SK-N-SH treated with all-trans-retinoic acid at 6 μM for 48 hours (cell line): ENCODE measurements at regions not wholly inside any gene's neighbourhood (a gene's known extent, or its start where the extent isn't known, plus 50 kb on each side); places are given as distances from the start of the nearest gene placed in this dataset.

Source experiments
- ATAC-seq: fragments of 200-7000 bp; cut with Tn5 transposase; 3 replicates; pipeline ENCODE4 v1.9.1; 2020; ENCODE audit warnings: mild to moderate bottlenecking, moderate library complexity
- ARNTL ChIP-seq: fragments of 450-650 bp; formaldehyde crosslinking; IDR thresholded peaks from 2 replicates; pipeline ENCODE4 v1.5.0; 2020; ENCODE audit warnings: low read depth, mild to moderate bottlenecking, moderate library complexity, borderline replicate concordance
- BACH2 ChIP-seq: fragments of 250-450 bp; sonication (Bioruptor Pico); IDR thresholded peaks from 2 replicates; pipeline ENCODE4 v1.9.0; 2021; ENCODE audit warnings: mild to moderate bottlenecking, borderline replicate concordance
- CREB5 ChIP-seq: fragments of 250-450 bp; sonication (Bioruptor Pico); IDR thresholded peaks from 2 replicates; pipeline ENCODE4 v1.5.1; 2020; ENCODE audit warnings: low read depth, mild to moderate bottlenecking, moderate library complexity
- CSRNP3 ChIP-seq: fragments of 250-450 bp; sonication (Bioruptor Pico); IDR thresholded peaks from 2 replicates; pipeline ENCODE4 v1.5.1; 2021; ENCODE audit warnings: mild to moderate bottlenecking, moderate library complexity
- ESRRG ChIP-seq: fragments of 250-450 bp; sonication (Bioruptor Pico); IDR thresholded peaks from 2 replicates; pipeline ENCODE4 v1.6.1; 2021; ENCODE audit warnings: mild to moderate bottlenecking
- GLIS3 ChIP-seq: fragments of 250-450 bp; sonication (Bioruptor Pico); IDR thresholded peaks from 2 replicates; pipeline ENCODE4 v1.5.0; 2020; ENCODE audit warnings: mild to moderate bottlenecking, moderate library complexity
- ISL1 ChIP-seq: fragments of 250-450 bp; sonication (Bioruptor Pico); IDR thresholded peaks from 2 replicates; pipeline ENCODE4 v2.1.2; 2022; ENCODE audit warnings: mild to moderate bottlenecking, moderate library complexity
- OSR1 ChIP-seq: fragments of 250-450 bp; sonication (Bioruptor Pico); IDR thresholded peaks from 2 replicates; pipeline ENCODE4 v1.8.0; 2022; ENCODE audit warnings: moderate library complexity, mild to moderate bottlenecking, inconsistent platforms
- PATZ1 ChIP-seq: fragments of 250-450 bp; sonication (Bioruptor Pico); IDR thresholded peaks from 2 replicates; pipeline ENCODE4 v1.8.0; 2020; ENCODE audit warnings: mild to moderate bottlenecking, moderate library complexity, borderline replicate concordance
- POU6F1 ChIP-seq: fragments of 250-450 bp; sonication (Bioruptor Pico); IDR thresholded peaks from 2 replicates; pipeline ENCODE4 v1.8.0; 2021; ENCODE audit warnings: low read depth, mild to moderate bottlenecking, moderate library complexity, borderline replicate concordance
- PPARA ChIP-seq: fragments of 250-450 bp; sonication (Bioruptor Pico); IDR thresholded peaks from 2 replicates; pipeline ENCODE4 v1.5.0; 2020; ENCODE audit warnings: mild to moderate bottlenecking, borderline replicate concordance
- RARB ChIP-seq: fragments of 250-450 bp; sonication (Bioruptor Pico); IDR thresholded peaks from 2 replicates; pipeline ENCODE4 v1.8.0; 2021; ENCODE audit warnings: mild to moderate bottlenecking, moderate library complexity
- SNAI2 ChIP-seq: fragments of 250-450 bp; sonication (Bioruptor Pico); IDR thresholded peaks from 2 replicates; pipeline ENCODE4 v1.5.0; 2020; ENCODE audit warnings: mild to moderate bottlenecking, moderate library complexity
- TCF4 ChIP-seq: fragments of 250-450 bp; sonication (Bioruptor Pico); IDR thresholded peaks from 2 replicates; pipeline ENCODE4 v1.8.0; 2021; ENCODE audit warnings: mild to moderate bottlenecking, moderate library complexity, borderline replicate concordance
- TOX ChIP-seq: fragments of 250-450 bp; sonication (Bioruptor Pico); IDR thresholded peaks from 2 replicates; pipeline ENCODE4 v1.8.0; 2021; ENCODE audit warnings: mild to moderate bottlenecking, moderate library complexity, borderline replicate concordance
- TSHZ2 ChIP-seq: fragments of 250-450 bp; sonication (Bioruptor Pico); IDR thresholded peaks from 2 replicates; pipeline ENCODE4 v1.5.0; 2020; ENCODE audit warnings: mild to moderate bottlenecking, moderate library complexity
- ZC3H10 ChIP-seq: fragments of 250-450 bp; sonication (Bioruptor Pico); IDR thresholded peaks from 2 replicates; pipeline ENCODE4 v1.5.1; 2021; ENCODE audit warnings: mild to moderate bottlenecking, moderate library complexity
- ZFP3 ChIP-seq: fragments of 250-450 bp; sonication (Bioruptor Pico); IDR thresholded peaks from 2 replicates; pipeline ENCODE4 v1.5.0; 2020; ENCODE audit warnings: mild to moderate bottlenecking, moderate library complexity
- ZFP30 ChIP-seq: fragments of 450-650 bp; formaldehyde crosslinking; IDR thresholded peaks from 2 replicates; pipeline ENCODE4 v1.5.0; 2022; ENCODE audit warnings: mild to moderate bottlenecking, moderate library complexity
- ZNF565 ChIP-seq: fragments of 450-650 bp; formaldehyde crosslinking; conservative IDR thresholded peaks from 2 replicates; pipeline ENCODE4 v1.5.0; 2020; ENCODE audit warnings: low read depth, mild to moderate bottlenecking, moderate library complexity
- ZNF70 ChIP-seq: fragments of 450-650 bp; formaldehyde crosslinking; IDR thresholded peaks from 2 replicates; pipeline ENCODE4 v1.5.0; 2020; ENCODE audit warnings: mild to moderate bottlenecking, moderate library complexity
- ZNF8 ChIP-seq: fragments of 450-650 bp; formaldehyde crosslinking; IDR thresholded peaks from 2 replicates; pipeline ENCODE4 v1.5.0; 2020; ENCODE audit warnings: mild to moderate bottlenecking, moderate library complexity

GRCh38 chr14:100446572-100446971 is 123.4 kb downstream of the SLC25A47 start:
- no peak for ATAC-seq
- TF ChIP-seq SNAI2, result no peak
- TF ChIP-seq TOX, result no peak
- no peak for TF ChIP-seq ZFP3 (CRISPR knock-in tag)
- TF ChIP-seq ESRRG, result no peak
- TF ChIP-seq ZNF8 (CRISPR knock-in tag), result no peak
- TF ChIP-seq RARB (CRISPR knock-in tag), result no peak
- no peak for TF ChIP-seq PPARA (CRISPR knock-in tag)
- no peak for TF ChIP-seq GLIS3 (CRISPR knock-in tag)
- TF ChIP-seq ZC3H10 (CRISPR knock-in tag), result no peak
- no peak for TF ChIP-seq ZNF70 (CRISPR knock-in tag)
- TF ChIP-seq CREB5 (CRISPR knock-in tag), result no peak
- TF ChIP-seq POU6F1 (CRISPR knock-in tag), result no peak
- TF ChIP-seq ISL1 (CRISPR knock-in tag), result no peak

- TF ChIP-seq ZNF70 (CRISPR knock-in tag) (no peak), PPARA (CRISPR knock-in tag) (no peak), POU6F1 (CRISPR knock-in tag) (no peak), ZC3H10 (CRISPR knock-in tag) (no peak), ZFP30 (CRISPR knock-in tag) (no peak), ZNF8 (CRISPR knock-in tag) (no peak), ARNTL (CRISPR knock-in tag) (no peak), ZNF565 (CRISPR knock-in tag) (no peak), SNAI2 (no peak), OSR1 (CRISPR knock-in tag) (no peak), TCF4 (CRISPR knock-in tag) (no peak), TSHZ2 (no peak), PATZ1 (CRISPR knock-in tag) (no peak), ESRRG (no peak)
- no peak for ATAC-seq
These were observed 125.2 kb downstream of the SLC25A47 start for GRCh38 chr14:100448376-100448775.

- TF ChIP-seq ZNF70 (CRISPR knock-in tag), result no peak
- no peak for TF ChIP-seq ESRRG
- TF ChIP-seq CSRNP3, result no peak
- TF ChIP-seq SNAI2, result no peak
- TF ChIP-seq BACH2 (CRISPR knock-in tag), result no peak
- no peak for TF ChIP-seq CREB5 (CRISPR knock-in tag)
- no peak for TF ChIP-seq RARB (CRISPR knock-in tag)
- no peak for ATAC-seq
These were observed 126.3 kb downstream of the SLC25A47 start for GRCh38 chr14:100449225-100449987.
